ENCODE measurements at regions not wholly inside any gene's neighbourhood (a gene's known extent, or its start where the extent isn't known, plus 50 kb on each side); places are given as distances from the start of the nearest gene placed in this dataset.

- H3K27ac Mint-ChIP-seq: no peak overlapping the region
- H3K9me3 Mint-ChIP-seq (ENCODE audit: insufficient read depth): peaks cover 2% of the 10 kb centered on the region
- no peak for ATAC-seq (ENCODE audit: low read depth)
- no peaks in the 10 kb centered on the region for H3K4me1 Mint-ChIP-seq
- Histone ChIP-seq H3K4me1 (ENCODE audit: control insufficient read depth in 2 of 2, insufficient read depth in 2 of 2, low read length in 2 of 2) (no peaks in the 10 kb centered on the region), H3K4me3 (ENCODE audit: control extremely low read depth in 1 of 5, extremely low read depth in 1 of 5, insufficient read depth in 1 of 5, low read depth in 2 of 5, low read length in 4 of 5) (no peak overlapping the region), H3K36me3 (replicated peaks in 1 of 2; ENCODE audit: control extremely low read depth in 1 of 2, control insufficient read depth in 1 of 2, extremely low read depth in 1 of 2, insufficient read depth in 2 of 2, low read length in 1 of 2) (no peaks in the 10 kb centered on the region), H3K9ac (ENCODE audit: low read length) (no peak overlapping the region), H3K9me3 (ENCODE audit: control extremely low read depth in 1 of 3, control insufficient read depth in 2 of 3, insufficient read depth in 1 of 3, low read length in 2 of 3) (no peaks in the 10 kb centered on the region), H3K27ac (ENCODE audit: low read length in 2 of 2) (no peak overlapping the region), H3K27me3 (replicated peaks in 1 of 4; ENCODE audit: control extremely low read depth in 1 of 4, control insufficient read depth in 3 of 4, insufficient read depth in 4 of 4, low read length in 3 of 4) (no peaks in the 10 kb centered on the region), H4K20me1 (ENCODE audit: control insufficient read depth, insufficient read depth, low read length, poor library complexity, severe bottlenecking) (no peaks in the 10 kb centered on the region), H3K79me2 (ENCODE audit: control insufficient read depth, insufficient read depth, low read length) (no peaks in the 10 kb centered on the region), H3K4me2 (replicated peaks; ENCODE audit: low read depth, low read length, poor library complexity, severe bottlenecking) (no peak overlapping the region), H2AFZ (ENCODE audit: insufficient read depth, low read depth, low read length, poor library complexity, severe bottlenecking) (no peak overlapping the region)
- intact Hi-C loops (cut with micrococcal nuclease): no loop called here
- TF ChIP-seq CTCF (IDR thresholded peaks at IDR 0.05): no peak
- no peak for TF ChIP-seq EZH2 (IDR thresholded peaks at IDR 0.05; ENCODE audit: borderline replicate concordance, insufficient read depth, low read depth, low read length, poor library complexity, severe bottlenecking)
- DNase-seq: no peak
- 100% methylated on average over 2 of the region's 7 CpGs for WGBS (ENCODE audit: insufficient coverage)
- CTCF ChIA-PET: no interaction called here
- no peaks in the 10 kb centered on the region for H3K27me3 Mint-ChIP-seq
- POLR2A ChIA-PET: no interaction called here
- no peak overlapping the region for H3K4me3 Mint-ChIP-seq
Observed at GRCh38 chrY:7415157-7415633, 503.6 kb upstream of the AMELY start.

- DNase-seq (no peak), ATAC-seq (ENCODE audit: low read depth) (no peak)
- Histone ChIP-seq H3K27ac (ENCODE audit: low read length in 2 of 2) (no peak overlapping the region), H3K4me3 (ENCODE audit: control extremely low read depth in 1 of 5, extremely low read depth in 1 of 5, insufficient read depth in 1 of 5, low read depth in 2 of 5, low read length in 4 of 5) (no peak overlapping the region), H3K4me1 (ENCODE audit: control insufficient read depth in 2 of 2, insufficient read depth in 2 of 2, low read length in 2 of 2) (no peaks in the 10 kb centered on the region), H3K36me3 (replicated peaks in 1 of 2; ENCODE audit: control extremely low read depth in 1 of 2, control insufficient read depth in 1 of 2, extremely low read depth in 1 of 2, insufficient read depth in 2 of 2, low read length in 1 of 2) (no peaks in the 10 kb centered on the region), H2AFZ (ENCODE audit: insufficient read depth, low read depth, low read length, poor library complexity, severe bottlenecking) (no peak overlapping the region), H3K79me2 (ENCODE audit: control insufficient read depth, insufficient read depth, low read length) (no peaks in the 10 kb centered on the region), H3K4me2 (replicated peaks; ENCODE audit: low read depth, low read length, poor library complexity, severe bottlenecking) (no peak overlapping the region), H3K9ac (ENCODE audit: low read length) (no peak overlapping the region), H4K20me1 (ENCODE audit: control insufficient read depth, insufficient read depth, low read length, poor library complexity, severe bottlenecking) (no peaks in the 10 kb centered on the region), H3K9me3 (ENCODE audit: control extremely low read depth in 1 of 3, control insufficient read depth in 2 of 3, insufficient read depth in 1 of 3, low read length in 2 of 3) (peaks cover 0 to 21% (median 4%) of the 10 kb centered on the region in 3 donors), H3K27me3 (replicated peaks in 1 of 4; ENCODE audit: control extremely low read depth in 1 of 4, control insufficient read depth in 3 of 4, insufficient read depth in 4 of 4, low read length in 3 of 4) (no peaks in the 10 kb centered on the region)
- POLR2A ChIA-PET: no interaction called here
- Mint-ChIP-seq H3K4me1 (no peaks in the 10 kb centered on the region), H3K27ac (no peak overlapping the region), H3K4me3 (no peak overlapping the region), H3K9me3 (ENCODE audit: insufficient read depth) (peaks cover 5% of the 10 kb centered on the region), H3K27me3 (no peaks in the 10 kb centered on the region)
- TF ChIP-seq EZH2 (IDR thresholded peaks at IDR 0.05; ENCODE audit: borderline replicate concordance, insufficient read depth, low read depth, low read length, poor library complexity, severe bottlenecking) (no peak), CTCF (IDR thresholded peaks at IDR 0.05) (no peak)
- WGBS (ENCODE audit: insufficient coverage): 100% methylated on average over 1 of the region's 4 CpGs
- CTCF ChIA-PET: no interaction called here
- intact Hi-C loops (cut with micrococcal nuclease): no loop called here
Observed at GRCh38 chrY:7390056-7390455, 478.5 kb upstream of the AMELY start.

Data from B cell (primary cell).